GM18511 (cell line): ENCODE measurements at regions not wholly inside any gene's neighbourhood (a gene's known extent, or its start where the extent isn't known, plus 50 kb on each side); places are given as distances from the start of the nearest gene placed in this dataset.
"Not testable (repeated sequence)": the region's sequence is repeated elsewhere in the genome, so short reads cannot be mapped to it uniquely, and the experiment has no call there.

Source experiments
- ATAC-seq: cut with Tn5 transposase; IDR thresholded peaks from one replicate; pipeline ENCODE4 v1.9.1; 2021; ENCODE audit warnings: mild to moderate bottlenecking, moderate library complexity; ENCODE audit not compliant: unreplicated experiment

DNA sequence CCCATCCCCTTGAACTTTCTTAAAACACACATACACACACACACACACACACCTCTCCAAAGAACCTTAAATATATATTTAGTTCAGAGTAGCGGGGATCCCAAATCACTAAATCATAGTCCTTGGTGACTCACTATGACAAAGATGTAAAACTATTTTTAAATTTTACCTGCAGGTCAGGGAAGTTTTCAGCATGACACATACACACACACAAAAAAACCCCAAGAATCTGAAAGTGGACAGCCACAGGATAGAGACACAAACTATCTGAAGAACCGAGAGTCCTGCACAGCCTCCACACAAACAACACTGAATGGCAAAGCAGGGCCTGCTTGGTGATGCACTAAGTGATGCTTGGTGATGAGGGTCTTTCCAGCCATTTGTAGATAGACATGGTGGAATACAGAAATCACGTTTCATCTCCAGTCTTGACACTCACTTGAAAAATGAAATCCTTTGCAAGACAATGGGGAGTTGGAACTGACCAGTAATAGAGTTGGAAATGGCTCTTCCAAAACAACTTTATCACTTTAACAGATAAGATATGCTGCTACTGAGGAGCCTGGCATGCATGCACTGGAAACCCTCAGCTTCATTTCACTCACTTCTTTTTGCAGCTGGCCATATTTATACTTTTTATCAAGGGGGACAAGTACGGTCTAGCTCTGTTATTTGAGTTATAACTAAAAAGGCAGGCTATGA is 307.3 kb downstream of the RAPGEF2 start:
- no peak for ATAC-seq

- ATAC-seq = no peak
Measured at GRCh38 chr4:159410891-159411290, 308.0 kb downstream of the RAPGEF2 start.

DNA sequence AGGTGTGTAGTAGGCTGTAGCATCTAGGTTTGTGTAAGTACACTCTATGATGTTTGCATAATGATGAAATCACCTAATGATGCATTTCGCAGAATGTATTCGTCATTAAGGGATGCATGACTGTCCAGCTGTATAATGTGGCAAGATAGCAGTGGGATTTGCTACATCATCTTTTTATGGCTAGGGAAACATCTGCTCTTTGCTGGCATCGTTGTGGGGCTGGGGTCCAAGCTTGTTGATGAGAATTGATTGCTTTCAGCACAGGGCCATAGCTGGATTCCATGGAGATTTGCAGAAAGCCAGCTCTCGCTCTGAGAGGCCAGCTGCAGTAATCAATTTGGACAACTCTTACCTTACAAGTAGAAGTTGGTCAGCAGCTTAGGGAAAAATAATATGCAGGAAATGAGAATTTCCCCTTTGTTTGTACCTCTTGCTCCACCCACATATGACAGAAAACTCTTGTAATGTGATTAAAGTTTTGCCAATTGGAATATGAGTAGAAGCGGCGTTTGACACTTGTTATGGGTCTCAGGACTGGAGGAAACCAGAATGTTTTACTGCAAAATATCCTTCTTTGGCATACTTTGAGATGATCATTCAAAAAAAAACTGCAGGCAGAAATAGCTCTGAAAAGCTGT is 310.5 kb downstream of the RAPGEF2 start:
- ATAC-seq = no peak

- ATAC-seq = no peak
Measured at GRCh38 chr4:159414305-159414704, 311.4 kb downstream of the RAPGEF2 start.

DNA sequence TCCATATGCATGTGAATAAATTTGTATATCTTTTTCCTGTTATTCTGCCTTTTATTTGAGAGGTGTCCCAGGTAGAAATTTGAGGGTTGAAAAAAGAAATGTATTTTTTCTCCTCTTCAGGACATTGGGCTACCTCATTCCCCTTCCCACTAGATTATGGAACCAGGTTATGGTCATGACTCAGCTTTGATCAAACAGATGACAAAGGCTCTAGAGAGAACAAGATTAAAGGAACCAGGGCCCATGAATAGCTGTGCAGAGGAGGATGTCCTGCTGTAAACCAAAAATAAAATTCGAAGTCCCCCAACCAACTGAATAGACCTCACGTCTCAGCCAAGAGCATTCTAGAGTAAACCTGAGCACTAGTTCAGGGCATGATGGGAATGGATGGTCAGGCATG is 313.2 kb downstream of the RAPGEF2 start:
- ATAC-seq = no peak

DNA sequence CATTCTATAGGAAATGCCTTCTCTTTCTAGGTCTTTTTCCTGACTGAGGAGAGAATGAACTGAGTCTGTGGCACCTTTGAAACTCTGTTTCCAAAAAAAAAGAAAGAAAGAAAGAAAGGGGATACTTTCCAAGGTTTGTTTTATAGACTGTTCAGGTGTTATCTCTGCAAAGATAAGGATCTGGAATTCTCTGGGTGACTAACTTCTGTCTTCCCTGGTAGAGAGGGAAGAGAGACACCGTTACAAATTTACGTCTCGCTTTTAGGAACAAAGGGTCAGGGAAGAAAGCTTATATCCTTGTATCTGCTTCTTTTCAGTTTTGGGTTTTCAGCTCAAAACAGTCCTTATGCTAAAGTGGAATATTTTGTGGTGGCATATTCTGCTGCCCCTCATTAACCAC is 314.1 kb downstream of the RAPGEF2 start:
- ATAC-seq = no peak

- no peak for ATAC-seq
Measured at GRCh38 chr4:159420162-159421057, 317.5 kb downstream of the RAPGEF2 start.

DNA sequence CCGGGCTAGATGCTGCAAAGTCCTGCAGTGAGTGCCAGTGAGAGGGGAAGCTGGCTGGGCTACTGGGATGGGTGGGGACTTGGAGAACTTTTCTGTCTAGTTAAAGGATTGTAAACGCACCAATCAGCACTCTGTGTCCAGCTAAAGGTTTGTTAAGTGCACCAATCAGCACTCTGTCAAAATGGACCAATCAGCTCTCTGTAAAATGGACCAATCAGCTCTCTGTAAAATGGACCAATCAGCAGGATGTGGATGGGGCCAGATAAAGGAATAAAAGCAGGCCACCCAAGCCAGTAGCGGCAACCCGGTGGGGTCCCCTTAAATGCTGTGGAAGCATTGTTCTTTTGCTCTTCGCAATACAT is 318.2 kb downstream of the RAPGEF2 start:
- ATAC-seq = not testable (repeated sequence)

DNA sequence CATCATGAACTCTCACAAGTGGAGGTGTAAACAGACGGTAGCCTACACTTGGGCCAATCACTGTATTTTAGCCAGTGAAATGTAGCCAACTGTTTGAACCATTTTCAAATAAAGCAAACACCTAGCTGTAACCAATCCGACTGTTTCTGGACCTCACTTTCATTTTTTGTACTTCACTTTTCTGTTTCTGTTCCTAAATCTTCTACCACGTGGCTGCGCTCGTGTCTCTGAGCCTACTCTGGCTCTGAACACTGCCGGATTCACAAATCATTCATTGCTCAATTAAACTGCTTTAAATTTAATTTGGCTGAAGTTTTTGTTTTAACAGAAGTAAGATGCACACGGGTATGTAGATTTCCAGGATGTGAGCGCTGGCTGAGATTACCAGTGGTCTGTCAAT is 319.1 kb downstream of the RAPGEF2 start:
- ATAC-seq = no peak

DNA sequence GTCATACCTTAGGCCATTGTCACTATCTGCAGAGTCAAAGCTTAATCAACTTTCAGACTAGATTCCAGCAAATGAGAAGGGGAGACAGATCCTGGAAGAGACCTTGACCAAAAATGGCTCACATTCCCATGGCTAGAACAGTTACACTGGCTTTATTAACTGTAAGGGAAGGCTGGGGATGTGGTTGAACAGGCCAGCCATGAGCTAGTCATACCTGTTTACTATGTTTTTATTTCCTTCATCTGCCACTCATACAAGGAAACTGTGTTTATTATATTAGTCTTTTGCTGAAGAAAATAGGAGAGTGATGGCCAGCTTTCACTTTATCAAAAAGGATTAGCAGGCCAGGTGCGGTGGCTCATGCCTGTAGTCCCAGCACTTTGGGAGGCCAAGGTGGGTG is 319.7 kb downstream of the RAPGEF2 start:
- ATAC-seq = no peak

DNA sequence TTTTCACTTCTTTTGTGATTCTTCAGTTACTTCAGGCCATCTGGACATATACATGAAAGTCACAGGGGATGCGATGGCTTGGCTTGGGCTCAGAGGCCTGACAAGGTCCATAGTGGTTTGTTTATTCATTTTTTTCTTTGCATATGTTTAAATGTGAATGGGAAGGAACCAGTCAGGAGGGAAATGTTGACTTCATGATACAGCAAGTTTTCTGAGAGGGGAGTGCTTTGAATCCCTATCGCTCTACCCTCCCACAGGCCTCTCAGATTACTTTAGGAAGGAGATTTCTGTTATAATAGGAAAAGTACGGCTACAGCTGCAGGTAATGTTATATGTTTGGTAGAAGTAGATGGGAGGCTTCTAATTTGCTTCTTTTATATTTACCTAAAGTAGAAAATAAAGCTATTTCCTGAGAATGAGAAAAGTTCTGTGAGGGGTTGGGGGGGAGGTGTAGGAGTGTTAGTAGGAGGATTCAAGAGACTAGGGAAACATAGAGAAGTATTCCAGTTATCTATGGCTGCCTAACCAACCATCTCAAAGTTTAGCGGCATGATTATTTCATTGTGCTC is 322.9 kb downstream of the RAPGEF2 start:
- ATAC-seq = no peak

GRCh38 chr4:159428293-159428692 is 325.4 kb downstream of the RAPGEF2 start:
- ATAC-seq = no peak

DNA sequence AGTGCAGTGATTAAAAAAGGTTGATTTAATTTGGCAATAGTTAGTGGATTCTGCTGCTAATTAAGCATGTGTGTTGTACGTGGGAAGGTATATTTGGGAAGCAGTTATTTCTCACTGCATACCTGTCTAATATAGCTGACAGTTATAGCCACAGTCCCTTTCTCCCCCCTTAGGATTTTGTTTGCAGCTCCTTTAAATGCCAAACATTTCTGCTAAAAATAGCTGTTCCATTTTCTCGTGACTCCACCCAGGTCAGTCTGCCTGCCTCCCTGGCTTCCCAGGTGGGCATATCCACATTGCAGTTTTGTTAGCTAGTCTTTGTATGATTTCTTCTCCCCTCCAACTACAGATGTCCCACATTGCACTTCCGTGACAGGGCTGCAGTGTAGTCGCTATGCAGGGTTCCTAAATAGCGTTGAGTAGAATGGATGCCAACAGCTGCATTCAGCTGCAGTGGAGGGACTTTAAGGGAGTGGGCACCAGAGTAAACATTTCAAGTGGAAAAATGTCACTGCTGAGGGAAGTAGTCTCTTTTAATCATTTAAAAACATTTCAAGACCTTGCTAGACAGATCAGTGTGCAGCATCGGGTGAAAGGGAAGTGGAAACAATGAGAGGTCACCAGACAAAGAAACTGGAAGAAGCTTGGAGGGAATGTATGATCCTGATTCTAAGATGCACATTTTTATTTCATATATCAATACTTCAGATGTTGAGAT is 326.3 kb downstream of the RAPGEF2 start:
- ATAC-seq = peak; percentile 44

GRCh38 chr4:159429693-159430035 is 326.8 kb downstream of the RAPGEF2 start:
- peak; percentile 58 for ATAC-seq

DNA sequence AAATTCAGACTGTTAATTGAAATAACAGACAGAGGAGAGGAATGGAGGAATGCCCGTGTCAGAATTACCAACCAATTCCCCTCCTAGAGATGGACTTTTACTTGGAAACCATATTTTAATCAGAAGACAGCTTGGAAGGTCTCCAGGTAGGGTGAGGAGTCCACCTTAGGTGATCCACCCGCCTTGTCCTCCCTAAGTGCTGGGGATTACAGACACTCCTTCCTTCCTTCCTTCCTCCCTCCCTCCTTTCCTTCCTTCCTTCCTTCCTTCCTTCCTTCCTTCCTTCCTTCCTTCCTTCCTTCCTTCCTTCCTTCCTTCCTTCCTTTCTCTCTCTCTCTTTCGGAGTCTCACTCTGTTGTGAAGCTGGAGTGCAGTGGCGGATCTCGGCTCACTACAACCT is 328.0 kb downstream of the RAPGEF2 start:
- no peak for ATAC-seq

DNA sequence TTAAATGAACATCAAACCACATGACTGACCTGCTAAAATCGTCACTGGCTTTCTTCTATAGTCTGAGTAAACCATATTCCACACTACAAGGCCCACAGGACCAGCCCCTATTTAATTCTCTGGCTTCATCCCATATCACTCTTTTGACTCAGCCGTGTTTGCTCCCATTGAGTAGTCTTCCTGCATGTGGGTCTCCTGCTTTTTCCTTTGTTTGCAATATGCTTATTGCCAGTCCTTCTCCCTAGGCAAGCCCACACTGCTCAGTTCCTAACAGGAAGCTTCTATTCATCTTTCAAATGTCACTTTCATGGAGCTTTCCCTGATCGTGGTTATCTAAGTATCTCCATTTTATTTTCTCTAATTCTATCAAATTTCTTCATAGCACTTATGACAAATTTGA is 329.6 kb downstream of the RAPGEF2 start:
- ATAC-seq = no peak

GRCh38 chr4:159433337-159433736 is 330.5 kb downstream of the RAPGEF2 start:
- no peak for ATAC-seq

- ATAC-seq = no peak
Measured at GRCh38 chr4:159434114-159434870, 331.4 kb downstream of the RAPGEF2 start.

DNA sequence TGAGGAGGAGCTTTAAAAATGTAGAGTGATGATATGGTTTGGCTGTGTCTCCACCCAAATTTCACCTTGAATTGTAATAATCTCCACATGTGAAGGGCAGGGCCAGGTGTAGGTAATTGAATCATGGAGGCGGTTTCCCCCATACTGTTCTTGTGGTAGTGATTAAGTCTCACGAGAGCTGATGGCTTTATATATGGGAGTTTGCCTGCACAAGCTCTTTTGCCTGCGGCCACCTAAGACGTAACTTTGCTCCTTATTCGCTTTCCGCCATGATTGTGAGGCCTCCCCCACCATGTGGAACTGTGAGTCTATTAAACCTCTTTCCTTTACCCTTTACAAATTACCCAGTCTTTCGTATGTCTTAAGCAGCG is 332.0 kb downstream of the RAPGEF2 start:
- no peak for ATAC-seq

GRCh38 chr4:159435561-159436023 is 332.7 kb downstream of the RAPGEF2 start:
- ATAC-seq = peak; percentile 49
